Mesendoderm (in vitro differentiated cells): ENCODE measurements at regions not wholly inside any gene's neighbourhood (a gene's known extent, or its start where the extent isn't known, plus 50 kb on each side); places are given as distances from the start of the nearest gene placed in this dataset.

Source experiments
- DNase-seq: peaks from one replicate; pipeline ENCODE4 v3.0.0; 2013
- H2AK5ac ChIP-seq: 2 replicates; pipeline ENCODE4 v1.6.1; 2013; ENCODE audit warnings: low read length, inconsistent platforms
- H2BK120ac ChIP-seq: 2 replicates; pipeline ENCODE4 v1.6.1; 2013; ENCODE audit warnings: low read depth, mild to moderate bottlenecking, low read length, moderate library complexity, mixed read lengths
- H2BK15ac ChIP-seq: replicated peaks from 2 replicates; pipeline ENCODE4 v1.6.1; 2013; ENCODE audit warnings: low read depth, mild to moderate bottlenecking, moderate library complexity
- H2BK5ac ChIP-seq: 2 replicates; pipeline ENCODE4 v1.6.1; 2013; ENCODE audit warnings: low read length, inconsistent platforms
- H3K18ac ChIP-seq: 2 replicates; pipeline ENCODE4 v1.6.1; 2013; ENCODE audit warnings: mild to moderate bottlenecking, low read length, mixed read lengths
- H3K23ac ChIP-seq: one replicate; pipeline ENCODE4 v1.6.1; 2013; ENCODE audit warnings: low read length
- H3K27ac ChIP-seq: 2 replicates; pipeline ENCODE4 v1.5.1; 2013; ENCODE audit warnings: low read depth, mild to moderate bottlenecking, inconsistent platforms, low read length, moderate library complexity
- H3K27me3 ChIP-seq: 2 replicates; pipeline ENCODE4 v1.6.1; 2013; ENCODE audit warnings: low read length, control low read depth, mild to moderate bottlenecking, inconsistent platforms; ENCODE audit not compliant: insufficient read depth, poor library complexity
- H3K36me3 ChIP-seq: 2 replicates; pipeline ENCODE4 v1.6.1; 2013; ENCODE audit warnings: low read length, inconsistent platforms; ENCODE audit not compliant: control insufficient read depth, insufficient read depth
- H3K4ac ChIP-seq: one replicate; pipeline ENCODE4 v1.6.1; 2013; ENCODE audit warnings: low read depth, mild to moderate bottlenecking, low read length, moderate library complexity
- H3K4me1 ChIP-seq: 2 replicates; pipeline ENCODE4 v1.6.1; 2013; ENCODE audit warnings: low read depth, low read length, inconsistent platforms; ENCODE audit not compliant: control insufficient read depth
- H3K4me2 ChIP-seq: 2 replicates; pipeline ENCODE4 v1.6.1; 2013; ENCODE audit warnings: low read length
- H3K4me3 ChIP-seq: 2 replicates; pipeline ENCODE4 v1.5.1; 2013; ENCODE audit warnings: mild to moderate bottlenecking, low read length
- H3K56ac ChIP-seq: one replicate; pipeline ENCODE4 v1.6.1; 2013; ENCODE audit warnings: low read length
- H3K79me1 ChIP-seq: 2 replicates; pipeline ENCODE4 v1.6.1; 2013; ENCODE audit warnings: low read length, inconsistent platforms
- H3K79me2 ChIP-seq: 2 replicates; pipeline ENCODE4 v1.6.1; 2013; ENCODE audit warnings: mild to moderate bottlenecking, low read length; ENCODE audit not compliant: control insufficient read depth, insufficient read depth
- H3K9ac ChIP-seq: 2 replicates; pipeline ENCODE4 v1.6.1; 2013; ENCODE audit warnings: low read length, inconsistent platforms
- H4K5ac ChIP-seq: one replicate; pipeline ENCODE4 v1.6.1; 2013; ENCODE audit warnings: low read length
- H4K8ac ChIP-seq: one replicate; pipeline ENCODE4 v1.6.1; 2013; ENCODE audit warnings: low read depth, mild to moderate bottlenecking, control low read depth, low read length, moderate library complexity
- WGBS: extraction: QIAGEN DNeasy Blood & Tissue Kit; methylation state at CpG from one replicate; pipeline ENCODE4 v1.1.7; 2013; ENCODE audit warnings: low lambda C conversion rate, missing lambda C conversion rate; ENCODE audit not compliant: insufficient coverage; ENCODE audit errors: extremely low coverage; 5-methylcytosine and 5-hydroxymethylcytosine counted together

- no peak overlapping the region for H2AK5ac ChIP-seq
- H3K4me1 ChIP-seq: no peaks in the 10 kb centered on the region
- no peak overlapping the region for H3K23ac ChIP-seq
- no peak overlapping the region for H4K5ac ChIP-seq
- H3K18ac ChIP-seq: no peak overlapping the region
- no peak overlapping the region for H2BK120ac ChIP-seq
- no peak overlapping the region for H3K4ac ChIP-seq
- no peak overlapping the region for H3K4me3 ChIP-seq
- H3K79me1 ChIP-seq: no peaks in the 10 kb centered on the region
- no peak overlapping the region for H3K9ac ChIP-seq
- no peaks in the 10 kb centered on the region for H3K27me3 ChIP-seq
- no peak overlapping the region for H2BK5ac ChIP-seq
- no peak overlapping the region for H3K4me2 ChIP-seq
- no peak overlapping the region for H4K8ac ChIP-seq
- WGBS: no CpG with 5 or more reads among the region's 3 CpGs
- DNase-seq: peak; percentile 11
- no peaks in the 10 kb centered on the region for H3K36me3 ChIP-seq
- H3K27ac ChIP-seq: no peak overlapping the region
- H3K56ac ChIP-seq: no peak overlapping the region
- no peaks in the 10 kb centered on the region for H3K79me2 ChIP-seq
- H2BK15ac ChIP-seq: no peak overlapping the region
These were observed 124.6 kb upstream of the E2F7 start for GRCh38 chr12:77189901-77190416.

DNA sequence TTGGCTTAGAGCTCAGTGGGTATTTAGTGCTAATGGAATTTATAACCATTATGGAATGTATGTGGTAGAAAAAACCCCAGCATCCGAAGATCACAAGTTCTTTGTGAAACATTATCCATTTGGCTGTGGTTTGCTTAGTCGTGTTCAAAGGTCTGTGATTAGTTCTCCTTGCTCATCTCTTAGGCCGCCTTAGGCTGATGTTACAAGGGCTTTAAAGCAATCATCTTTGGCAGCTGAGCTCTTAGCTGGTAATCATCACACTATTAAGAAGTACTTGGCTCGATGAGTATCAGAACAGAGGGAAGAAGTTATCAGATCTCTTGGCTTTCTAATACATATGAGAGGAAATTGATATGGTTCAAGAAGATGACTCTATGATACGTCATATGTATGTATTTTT, 124.1 kb upstream of the E2F7 start:
- no CpG with 5 or more reads among the region's 5 CpGs for WGBS
- H3K4ac ChIP-seq: no peak overlapping the region

GRCh38 chr12:77179515-77179914, 114.1 kb upstream of the E2F7 start:
- no peaks in the 10 kb centered on the region for H3K79me2 ChIP-seq
- no peaks in the 10 kb centered on the region for H3K27me3 ChIP-seq
- H4K8ac ChIP-seq: no peak overlapping the region
- H3K18ac ChIP-seq: no peak overlapping the region
- H2AK5ac ChIP-seq: no peak overlapping the region
- H3K27ac ChIP-seq: no peak overlapping the region
- H2BK120ac ChIP-seq: no peak overlapping the region
- no peak overlapping the region for H3K4ac ChIP-seq
- H3K4me1 ChIP-seq: no peaks in the 10 kb centered on the region
- no peak overlapping the region for H3K4me2 ChIP-seq
- H3K56ac ChIP-seq: no peak overlapping the region
- no peak overlapping the region for H4K5ac ChIP-seq
- no peaks in the 10 kb centered on the region for H3K36me3 ChIP-seq
- H2BK15ac ChIP-seq: no peak overlapping the region
- H3K9ac ChIP-seq: no peak overlapping the region
- H3K4me3 ChIP-seq: no peak overlapping the region
- H3K23ac ChIP-seq: no peak overlapping the region
- no peak for DNase-seq
- H2BK5ac ChIP-seq: no peak overlapping the region
- WGBS: no CpG with 5 or more reads among the region's 1 CpG
- no peaks in the 10 kb centered on the region for H3K79me1 ChIP-seq

More for the DNA sequence above, 124.1 kb upstream of the E2F7 start:
- Histone ChIP-seq H3K4me1 (no peaks in the 10 kb centered on the region), H4K5ac (no peak overlapping the region), H4K8ac (no peak overlapping the region), H3K79me2 (no peaks in the 10 kb centered on the region), H3K9ac (no peak overlapping the region), H3K56ac (no peak overlapping the region), H3K27me3 (no peaks in the 10 kb centered on the region), H3K23ac (no peak overlapping the region), H2BK5ac (no peak overlapping the region), H3K4me3 (no peak overlapping the region), H2BK15ac (no peak overlapping the region), H3K79me1 (no peaks in the 10 kb centered on the region), H3K27ac (no peak overlapping the region), H2BK120ac (no peak overlapping the region), H3K36me3 (no peaks in the 10 kb centered on the region), H2AK5ac (no peak overlapping the region), H3K18ac (no peak overlapping the region), H3K4me2 (no peak overlapping the region)
- DNase-seq: no peak

- Histone ChIP-seq H3K79me2 (no peaks in the 10 kb centered on the region), H3K79me1 (no peaks in the 10 kb centered on the region), H2AK5ac (no peak overlapping the region), H3K27me3 (no peaks in the 10 kb centered on the region), H3K4me1 (no peaks in the 10 kb centered on the region), H2BK15ac (no peak overlapping the region), H3K56ac (no peak overlapping the region), H3K4me2 (no peak overlapping the region), H2BK120ac (no peak overlapping the region), H3K9ac (no peak overlapping the region), H4K5ac (no peak overlapping the region), H3K36me3 (no peaks in the 10 kb centered on the region), H3K23ac (no peak overlapping the region), H3K4me3 (no peak overlapping the region), H3K27ac (no peak overlapping the region), H4K8ac (no peak overlapping the region), H3K4ac (no peak overlapping the region), H2BK5ac (no peak overlapping the region), H3K18ac (no peak overlapping the region)
- WGBS: no CpG with 5 or more reads among the region's 2 CpGs
- DNase-seq: no peak
These were observed 102.4 kb upstream of the E2F7 start for GRCh38 chr12:77167801-77168200.

GRCh38 chr12:77166696-77167095, 101.3 kb upstream of the E2F7 start:
- Histone ChIP-seq H3K4me2 (no peak overlapping the region), H3K9ac (no peak overlapping the region), H3K79me2 (no peaks in the 10 kb centered on the region), H3K4ac (no peak overlapping the region), H2BK120ac (no peak overlapping the region), H3K79me1 (no peaks in the 10 kb centered on the region), H2BK5ac (no peak overlapping the region), H2AK5ac (no peak overlapping the region), H3K4me1 (no peaks in the 10 kb centered on the region), H3K56ac (no peak overlapping the region), H3K23ac (no peak overlapping the region), H3K36me3 (no peaks in the 10 kb centered on the region), H4K5ac (no peak overlapping the region), H4K8ac (no peak overlapping the region), H3K18ac (no peak overlapping the region), H3K4me3 (no peak overlapping the region), H3K27me3 (no peaks in the 10 kb centered on the region), H2BK15ac (no peak overlapping the region), H3K27ac (no peak overlapping the region)
- no peak for DNase-seq
- no CpG with 5 or more reads among the region's 2 CpGs for WGBS
